Hepatic stellate cell (primary cell): ENCODE measurements at regions not wholly inside any gene's neighbourhood (a gene's known extent, or its start where the extent isn't known, plus 50 kb on each side); places are given as distances from the start of the nearest gene placed in this dataset.

ENCODE experiments used
- DNase-seq: peaks from one replicate; pipeline ENCODE4 v3.0.0; 2011; ENCODE audit warnings: low spot score

DNA sequence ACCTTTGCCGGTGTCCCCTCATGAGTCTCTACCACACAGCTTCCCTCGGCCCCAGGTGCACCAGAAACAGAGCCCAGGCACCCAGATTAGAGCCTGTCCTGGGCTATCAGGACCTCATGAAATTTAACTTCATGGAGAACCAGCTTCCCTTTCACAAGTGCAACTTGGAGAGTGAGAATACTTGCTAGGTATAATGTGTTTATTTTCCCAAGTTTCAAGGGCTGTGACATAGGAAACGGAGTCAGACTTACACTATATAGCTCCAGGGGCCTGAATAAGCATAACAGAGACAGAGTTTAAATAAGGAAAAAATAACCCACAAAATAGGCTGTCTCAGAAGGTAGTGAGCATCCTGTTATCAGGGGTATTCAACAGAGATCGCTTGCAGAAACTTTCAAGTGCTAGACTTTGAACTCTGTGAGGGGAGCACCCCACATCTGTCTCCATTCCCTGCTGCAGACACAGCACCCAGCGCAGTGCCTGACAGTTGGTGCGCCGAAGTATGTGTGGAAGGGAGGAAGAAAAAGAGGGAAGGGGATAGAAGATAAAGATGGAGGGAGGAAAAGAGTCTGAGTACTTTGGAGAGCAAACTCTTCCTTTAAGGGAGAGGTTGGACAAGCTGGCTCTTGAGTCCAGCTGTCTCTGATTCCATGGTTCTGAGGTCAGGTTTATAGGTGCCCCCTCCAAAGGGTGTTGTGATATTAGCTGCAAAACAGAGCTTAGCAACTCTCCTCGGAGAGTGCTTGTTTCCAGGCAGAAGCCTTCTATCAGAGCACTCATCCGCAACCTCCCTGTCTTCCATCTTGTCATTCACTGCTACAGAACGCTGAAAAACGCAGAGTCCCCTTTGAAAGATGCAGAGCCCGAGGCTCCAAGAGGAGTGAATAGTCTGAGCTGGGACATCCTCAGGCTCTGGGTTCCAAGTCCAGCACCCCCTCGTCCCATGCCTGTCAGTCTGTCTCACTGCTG is 84.8 kb downstream of the CPN2 start:
- no peak for DNase-seq

DNA sequence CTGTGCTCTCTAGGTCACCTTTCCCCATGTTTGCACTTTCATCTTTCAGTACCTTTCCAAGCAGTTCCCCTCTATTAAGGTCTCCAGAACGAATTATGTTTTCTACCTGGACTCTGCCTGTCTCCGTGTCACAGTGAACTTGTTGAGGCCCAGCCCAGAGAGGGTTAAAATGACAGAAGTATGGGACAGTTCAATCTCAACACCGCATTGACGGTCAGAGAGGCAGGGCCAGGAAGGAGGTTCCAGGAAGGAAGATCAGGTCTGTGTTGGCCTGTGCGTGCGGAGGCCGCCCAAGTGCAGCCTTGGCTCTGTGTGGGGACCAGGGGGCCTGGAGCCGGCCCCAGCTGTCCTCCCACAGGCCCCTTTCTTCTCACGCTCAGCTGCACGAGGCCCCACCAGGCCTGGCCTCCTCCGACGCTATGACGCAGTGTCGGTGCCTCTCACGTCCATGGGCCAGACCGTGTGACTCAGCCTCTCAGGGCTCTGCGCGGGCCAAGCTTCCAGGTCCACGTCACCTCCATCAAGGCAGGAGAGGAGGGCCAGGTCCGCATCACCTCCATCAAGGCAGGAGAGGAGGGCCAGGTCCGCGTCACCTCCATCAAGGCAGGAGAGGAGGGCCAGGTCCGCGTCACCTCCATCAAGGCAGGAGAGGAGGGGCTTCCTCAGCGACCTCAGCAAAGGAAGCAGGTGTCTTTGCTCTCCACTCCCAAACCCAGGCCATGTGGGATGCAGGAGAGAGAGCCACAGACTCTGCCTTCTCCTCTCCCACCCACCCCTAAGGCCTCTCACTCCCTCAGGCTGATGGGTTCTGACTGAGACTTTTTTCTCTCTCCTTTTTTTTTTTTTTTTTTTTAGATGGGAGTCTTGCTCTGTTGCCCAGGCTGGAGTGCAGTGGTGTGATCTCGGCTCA is 83.1 kb downstream of the CPN2 start:
- DNase-seq, result no peak

DNA sequence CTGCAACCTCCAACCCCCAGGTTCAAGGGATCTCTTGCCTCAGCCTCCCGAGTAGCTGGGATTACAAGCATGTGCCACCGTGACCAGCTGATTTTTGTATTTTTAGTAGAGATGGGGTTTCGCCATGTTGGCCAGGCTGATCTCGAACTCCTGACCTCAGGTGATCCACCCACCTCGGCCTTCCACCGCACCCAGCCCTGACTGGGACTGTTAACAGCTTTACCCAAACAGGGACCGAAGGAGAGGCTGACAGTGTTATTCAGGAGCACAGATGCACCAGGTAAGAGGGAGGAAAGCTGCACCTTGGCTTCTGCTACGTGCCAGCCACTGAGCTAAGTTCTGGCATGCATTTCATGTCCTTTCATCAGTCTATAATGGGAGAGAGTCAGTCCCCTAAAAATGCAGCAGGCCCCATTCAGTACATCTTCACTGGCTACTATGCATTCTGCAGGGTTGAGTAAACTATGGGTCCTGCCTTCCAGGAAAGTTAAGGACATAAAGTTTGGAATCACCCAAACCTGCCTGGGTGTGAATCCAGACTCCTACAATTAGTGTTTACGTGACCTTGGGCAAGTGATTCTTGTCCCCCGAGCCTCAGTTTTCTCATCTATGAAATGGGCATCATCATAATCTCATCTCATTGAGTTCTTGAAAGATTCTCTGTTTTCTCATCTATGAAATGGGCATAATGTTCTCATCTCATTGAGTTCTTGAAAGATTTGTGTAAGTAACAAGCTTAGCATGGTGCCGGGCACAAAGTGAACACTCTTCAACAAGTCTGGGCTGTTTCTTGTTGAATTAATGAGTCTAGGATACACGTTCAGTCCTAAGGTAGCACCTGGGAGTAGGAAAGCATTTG is 82.2 kb downstream of the CPN2 start:
- no peak for DNase-seq

DNA sequence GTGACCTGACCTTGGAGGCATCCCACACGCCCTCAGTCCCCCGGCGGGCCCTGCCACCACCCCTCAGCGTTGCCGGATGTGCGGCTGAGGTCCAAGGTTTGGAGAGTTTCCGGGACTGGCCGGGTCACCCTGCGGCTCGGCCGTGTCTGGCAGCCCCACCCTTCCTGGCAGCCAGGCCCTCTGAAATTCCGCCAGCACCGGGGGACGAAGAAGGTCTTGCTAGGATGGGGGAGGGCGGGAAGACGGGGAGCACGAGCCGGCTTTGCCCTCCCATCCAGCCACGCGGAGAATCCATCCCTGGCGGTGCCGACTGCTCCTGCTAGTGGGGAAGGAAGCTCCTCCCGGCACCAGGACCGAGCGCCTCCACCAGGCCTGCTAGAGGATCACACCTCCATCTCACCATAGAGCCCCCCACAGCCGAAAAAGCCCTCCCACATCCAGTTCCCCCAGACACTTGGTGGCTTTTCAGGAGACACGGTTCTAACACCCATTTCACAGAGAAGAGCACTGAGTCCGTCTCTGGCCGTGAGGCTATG is 81.5 kb downstream of the CPN2 start:
- peak; percentile 81 for DNase-seq

DNA sequence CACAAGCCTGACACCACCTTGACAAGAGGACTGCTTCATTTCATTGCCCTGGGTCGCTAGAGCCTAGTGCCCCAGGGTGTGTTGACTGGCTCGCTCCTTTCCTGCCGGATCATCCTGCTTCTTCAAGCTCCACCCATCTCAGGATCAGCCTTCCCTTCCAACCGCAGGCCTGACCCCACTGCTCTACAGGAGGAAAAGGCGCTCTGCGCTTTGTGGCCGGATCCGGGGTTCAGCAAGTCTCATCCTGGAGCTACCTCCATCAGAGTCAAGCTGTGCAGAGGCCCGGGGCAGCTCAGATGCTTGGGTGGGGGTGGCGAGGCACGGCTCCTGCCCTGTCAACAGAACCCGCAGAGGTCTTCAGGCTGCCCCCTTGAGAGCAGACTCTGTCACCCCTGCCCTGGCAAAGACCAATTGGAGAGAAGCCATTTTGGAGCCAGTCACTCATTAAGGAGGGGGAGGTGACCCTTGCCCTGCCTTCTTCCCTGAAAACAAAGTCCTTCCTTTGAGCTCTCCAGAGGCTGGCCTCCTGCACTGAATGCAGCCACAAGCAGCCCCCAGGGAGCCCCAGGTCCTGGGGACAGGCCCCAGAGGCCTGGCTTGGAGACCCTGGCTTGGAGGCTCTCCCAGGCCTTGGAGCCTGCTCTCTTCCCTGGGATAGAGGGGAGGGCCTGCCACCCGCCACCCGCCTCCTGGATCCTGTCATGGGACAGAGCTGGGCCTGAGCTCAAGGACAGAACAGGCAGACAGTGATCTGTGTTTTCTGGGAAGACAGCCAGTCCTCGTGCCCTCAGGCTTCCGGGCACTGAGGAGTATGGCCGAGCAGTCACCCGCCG is 80.3 kb downstream of the CPN2 start:
- DNase-seq, result peak; percentile 73

DNA sequence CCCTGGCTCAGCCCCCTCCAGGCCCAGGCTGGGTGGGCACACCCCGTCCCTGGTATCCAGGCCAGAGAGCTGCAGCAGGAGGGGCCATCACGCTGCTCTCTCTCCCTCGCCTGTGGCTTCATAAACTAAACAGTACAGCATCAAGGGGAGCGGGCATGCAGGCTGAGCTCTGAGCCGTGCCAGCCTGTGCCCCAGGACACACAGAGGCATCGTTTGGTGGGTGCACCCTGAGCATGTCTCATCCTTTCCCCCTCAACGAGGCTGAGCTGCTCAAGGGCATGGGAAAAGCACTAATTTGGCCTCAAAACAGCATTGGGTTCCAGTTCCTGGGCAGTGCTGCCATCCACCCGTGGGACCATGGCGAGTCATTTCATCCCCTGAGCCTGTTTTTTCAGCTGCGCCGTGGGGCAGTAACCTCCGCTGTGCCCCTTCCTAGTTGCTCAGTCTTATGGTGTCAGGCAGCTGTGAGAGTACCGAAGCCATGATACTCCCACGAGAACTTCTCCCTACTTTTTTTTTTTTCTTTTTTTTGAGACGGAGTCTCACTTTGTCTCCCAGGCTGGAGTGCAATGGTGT is 79.6 kb downstream of the CPN2 start:
- peak; percentile 46 for DNase-seq

DNA sequence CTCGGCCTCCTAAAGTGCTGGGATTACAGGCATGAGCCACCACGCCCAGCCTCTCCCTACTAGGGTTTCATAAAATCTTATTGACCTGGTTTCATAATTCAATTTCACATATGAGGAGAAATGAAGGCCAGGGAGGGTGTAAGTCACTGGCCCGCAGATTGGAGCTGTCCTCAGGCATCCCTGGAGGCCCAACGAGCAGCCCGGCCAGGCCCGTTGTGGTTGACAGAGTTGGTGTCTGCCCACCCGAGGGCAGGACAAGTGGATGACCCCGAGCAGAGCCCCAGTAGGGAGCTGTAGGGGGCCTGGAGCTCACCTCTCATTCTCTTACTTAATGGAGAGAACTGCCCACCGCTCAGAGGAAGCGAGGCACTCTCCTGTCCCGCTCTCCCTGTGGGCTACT is 78.9 kb downstream of the CPN2 start:
- no peak for DNase-seq

DNA sequence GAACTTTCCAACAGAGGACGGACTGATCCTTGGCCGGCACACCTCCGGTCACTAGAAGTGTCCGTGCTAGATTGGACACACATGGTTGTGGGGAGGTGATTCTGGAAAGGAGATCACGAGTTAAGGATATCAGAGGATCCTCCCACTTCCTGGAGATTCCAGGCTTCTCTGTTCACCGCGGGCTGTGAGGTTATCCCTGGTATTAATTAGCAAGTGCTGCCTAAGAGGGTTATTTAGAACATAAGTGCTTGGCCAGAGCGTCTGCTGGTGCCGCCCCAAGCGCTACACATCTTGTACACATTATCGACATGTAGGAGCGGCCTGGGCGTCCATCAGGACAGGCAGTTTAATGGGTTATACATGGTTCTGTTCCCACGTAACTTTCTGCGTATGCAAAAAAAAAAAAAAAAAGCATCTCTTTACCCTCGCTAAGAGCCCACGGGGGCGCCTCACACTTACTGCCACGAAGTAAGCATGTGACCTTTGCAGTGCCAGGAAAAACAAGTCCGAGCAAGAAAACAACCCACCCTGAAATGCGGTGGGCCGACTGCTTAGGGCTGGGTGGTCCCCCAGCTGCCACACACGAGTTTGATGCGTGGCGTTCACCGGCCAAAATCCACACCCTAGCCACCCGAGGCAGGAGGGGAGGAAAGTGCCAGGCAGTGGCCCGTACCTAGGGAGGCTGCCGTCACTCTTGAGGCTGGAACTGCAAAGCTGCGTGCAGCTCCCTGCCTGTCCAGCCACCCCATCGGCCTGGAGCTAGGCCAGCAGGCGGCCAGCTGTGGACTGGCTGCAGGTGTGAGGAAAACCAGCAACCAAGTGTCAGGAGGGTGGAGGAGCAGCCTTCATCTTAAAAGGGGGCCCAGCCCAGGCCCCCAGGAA is 78.0 kb downstream of the CPN2 start:
- no peak for DNase-seq

DNA sequence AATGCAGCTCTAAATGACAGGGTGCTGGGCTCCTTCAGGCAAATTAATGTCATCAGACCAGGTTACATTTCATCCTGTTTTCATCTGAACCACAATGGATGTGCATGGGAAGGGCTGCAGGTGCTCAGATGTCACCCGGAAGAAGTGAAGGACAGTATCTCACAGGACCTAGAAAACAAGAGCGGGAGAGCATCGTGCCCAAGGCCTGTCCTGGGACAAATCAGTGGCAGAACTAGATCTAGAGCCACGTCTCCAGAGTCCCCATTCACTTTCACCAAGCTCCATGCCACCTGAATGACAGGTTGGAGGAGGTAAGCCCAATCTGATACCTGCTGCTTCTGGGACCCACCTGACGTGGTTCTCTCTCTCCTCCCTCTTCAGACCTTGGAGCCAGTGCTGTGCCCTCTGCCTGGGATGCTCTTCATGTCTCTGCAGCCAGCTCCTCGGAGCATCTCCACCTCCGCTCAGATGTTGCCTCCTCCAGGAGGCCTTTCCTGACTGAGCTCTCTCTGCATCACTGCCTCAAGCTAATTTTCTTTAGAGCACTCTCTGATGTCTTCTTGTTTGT is 77.3 kb downstream of the CPN2 start:
- no peak for DNase-seq

DNA sequence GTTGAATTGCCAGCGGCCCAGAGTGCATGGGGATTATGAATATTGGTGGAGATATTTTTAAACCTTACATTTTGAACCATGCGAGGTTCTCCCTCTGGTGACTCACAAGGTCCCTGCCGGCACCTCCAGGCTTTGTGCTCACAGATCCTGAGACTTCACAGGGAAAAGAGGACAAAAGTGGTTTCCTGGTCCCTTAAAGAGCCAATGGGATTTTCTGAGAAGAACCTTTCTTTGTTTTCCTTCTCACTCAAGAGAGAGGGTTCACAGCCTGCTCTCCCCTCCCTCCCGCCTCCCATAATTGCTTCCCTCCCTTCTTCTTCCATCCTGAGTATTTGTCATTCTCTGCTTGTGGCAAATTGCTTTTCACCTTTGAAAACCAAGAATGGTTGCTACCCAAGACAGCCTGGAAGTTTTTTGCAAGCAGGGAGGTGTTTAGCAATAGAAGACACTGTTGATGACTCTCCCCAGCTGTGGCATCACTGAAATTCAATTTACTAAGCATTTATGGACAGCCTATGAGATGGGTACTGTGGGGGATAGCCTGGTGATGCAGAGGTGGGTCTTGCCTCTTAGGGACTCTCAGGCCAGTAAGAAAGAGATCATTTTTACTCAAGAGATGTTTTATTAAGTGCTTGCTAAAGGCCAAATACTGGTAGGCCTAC is 76.6 kb downstream of the CPN2 start:
- DNase-seq, result peak; percentile 48

DNA sequence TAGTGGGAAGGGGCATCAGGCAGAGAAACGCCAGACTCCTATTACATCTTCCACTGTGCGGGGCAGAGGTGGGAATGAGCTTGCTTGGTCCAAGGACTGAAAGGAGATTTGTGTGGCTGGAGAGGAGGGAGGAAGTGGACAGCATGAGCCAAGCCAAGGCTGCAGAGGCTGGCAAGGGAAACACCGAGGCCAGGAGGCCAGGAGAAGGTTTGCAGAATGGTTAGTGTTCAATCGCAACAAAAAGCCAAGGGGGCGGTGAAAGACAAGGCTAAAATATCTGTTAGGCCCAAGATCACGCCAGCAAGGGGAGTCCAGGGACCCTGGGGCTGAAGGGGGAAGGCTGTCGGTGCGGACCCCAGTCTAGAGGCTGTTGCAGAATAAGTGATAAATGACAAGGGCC is 75.8 kb downstream of the CPN2 start:
- DNase-seq, result no peak

DNA sequence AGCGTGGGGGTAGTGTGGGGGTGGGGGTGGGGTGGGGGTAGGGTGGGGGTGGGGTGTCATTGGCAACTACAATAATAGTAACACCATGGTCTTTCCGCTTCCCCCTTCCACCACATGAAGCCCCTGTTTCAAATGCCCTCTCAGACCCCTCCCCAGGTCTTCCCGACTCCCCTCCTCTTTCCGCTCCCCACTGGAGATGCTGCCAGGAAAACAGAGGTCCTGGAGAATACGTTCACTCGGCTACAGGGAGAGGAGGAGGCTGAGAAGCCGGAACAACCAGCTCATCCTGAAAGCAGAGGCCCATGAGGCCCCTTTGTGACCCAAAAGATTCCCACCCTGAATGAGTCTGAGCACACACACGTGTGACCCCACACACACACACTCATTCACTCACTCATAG is 75.4 kb downstream of the CPN2 start:
- DNase-seq, result no peak

DNA sequence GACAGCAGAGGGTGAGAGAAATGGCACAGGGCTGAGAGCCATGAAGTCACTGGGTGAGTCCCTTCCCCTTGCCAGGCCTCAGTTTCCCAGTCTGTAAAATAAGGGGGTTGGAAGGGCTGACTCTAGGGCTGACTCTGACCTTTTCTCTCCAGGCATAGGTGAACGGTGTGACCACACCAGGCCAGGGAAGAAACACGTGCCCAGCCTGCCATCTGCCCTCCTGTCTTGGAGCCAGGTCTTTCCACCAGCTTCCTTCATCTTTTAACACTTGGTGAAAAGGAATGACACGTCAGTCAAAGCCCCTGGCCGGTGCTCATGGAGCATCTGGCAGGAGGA is 74.4 kb downstream of the CPN2 start:
- DNase-seq, result no peak

DNA sequence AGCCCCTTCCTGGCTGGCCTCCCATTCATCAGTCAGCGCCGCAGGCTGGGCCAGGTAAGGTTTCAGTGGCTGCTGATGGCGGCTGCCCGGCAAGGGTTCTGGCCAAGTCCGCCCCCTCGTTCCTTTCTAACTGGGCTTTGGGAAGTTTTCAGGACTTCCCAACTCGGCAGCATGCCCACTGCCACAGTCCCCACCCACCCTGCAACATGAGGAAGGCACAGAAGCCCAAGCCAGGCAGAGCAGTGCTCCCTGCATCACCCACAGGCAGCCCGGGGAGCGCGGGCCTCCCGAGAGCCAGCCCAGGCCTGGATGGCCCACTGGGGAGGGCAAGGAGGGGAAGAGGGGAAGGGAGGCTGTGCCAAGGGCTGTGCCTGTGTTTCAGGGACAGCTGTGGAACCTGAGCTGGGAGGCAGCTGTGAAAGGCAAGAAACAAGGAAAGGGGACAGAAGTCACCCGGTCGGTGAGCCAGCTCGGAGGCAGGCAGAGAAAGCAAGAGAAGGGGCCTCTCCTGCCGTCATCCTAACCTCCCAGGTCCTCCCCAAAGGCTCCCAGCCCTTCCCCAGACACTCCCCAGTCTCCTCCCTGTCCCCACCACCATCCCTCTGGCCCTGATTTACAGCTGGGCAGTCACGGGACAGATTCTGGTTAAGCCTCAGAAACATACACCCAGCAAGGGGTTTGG is 73.9 kb downstream of the CPN2 start:
- no peak for DNase-seq

DNA sequence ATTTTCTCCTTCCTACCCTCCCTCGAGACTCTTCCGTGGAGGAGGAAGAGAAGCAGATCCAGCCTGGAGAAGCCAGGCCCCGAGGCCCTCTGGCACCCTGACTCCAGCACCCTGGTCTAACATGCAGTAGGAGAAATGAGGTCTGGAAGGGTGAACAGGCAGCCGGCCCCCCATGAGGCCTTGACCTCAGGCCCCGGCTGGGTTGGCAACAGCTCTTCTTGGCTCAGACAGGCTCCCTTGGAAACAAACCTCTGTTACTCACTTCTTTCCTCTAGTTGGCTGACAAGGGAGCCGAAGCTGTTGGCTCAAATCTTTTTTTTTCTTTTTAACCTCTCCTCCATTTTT is 73.4 kb downstream of the CPN2 start:
- DNase-seq, result no peak

DNA sequence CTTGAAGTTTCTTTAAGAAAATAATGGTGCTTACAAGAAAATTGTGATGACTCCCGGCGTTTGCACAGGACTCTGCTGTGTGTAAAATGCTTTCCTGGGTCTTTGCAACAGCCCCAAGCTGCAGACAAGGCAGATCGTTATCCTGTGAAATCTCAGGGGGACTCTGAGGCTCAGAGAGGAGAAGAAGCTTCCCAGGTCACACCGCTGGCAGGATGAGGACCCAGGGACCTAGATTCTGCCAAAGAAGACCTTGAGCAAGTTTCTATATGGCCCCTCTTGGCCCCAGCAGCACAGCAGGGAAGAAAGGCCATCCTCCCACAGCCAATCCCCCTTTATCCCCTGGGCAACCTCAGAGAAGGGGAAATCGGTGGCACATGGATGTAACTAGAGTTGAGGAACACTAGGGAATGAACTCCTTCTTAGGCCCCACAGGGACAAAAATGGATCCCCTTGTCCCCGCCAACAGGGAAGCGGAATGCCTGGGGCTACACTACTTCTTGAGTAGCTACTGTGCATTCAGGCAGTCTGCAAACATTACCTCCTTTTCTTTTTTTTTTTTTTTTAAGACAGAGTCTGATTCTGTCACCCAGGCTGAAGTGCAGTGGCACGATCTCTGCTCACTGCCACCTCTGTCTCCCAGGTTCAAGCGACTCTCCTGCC is 72.8 kb downstream of the CPN2 start:
- DNase-seq, result no peak

DNA sequence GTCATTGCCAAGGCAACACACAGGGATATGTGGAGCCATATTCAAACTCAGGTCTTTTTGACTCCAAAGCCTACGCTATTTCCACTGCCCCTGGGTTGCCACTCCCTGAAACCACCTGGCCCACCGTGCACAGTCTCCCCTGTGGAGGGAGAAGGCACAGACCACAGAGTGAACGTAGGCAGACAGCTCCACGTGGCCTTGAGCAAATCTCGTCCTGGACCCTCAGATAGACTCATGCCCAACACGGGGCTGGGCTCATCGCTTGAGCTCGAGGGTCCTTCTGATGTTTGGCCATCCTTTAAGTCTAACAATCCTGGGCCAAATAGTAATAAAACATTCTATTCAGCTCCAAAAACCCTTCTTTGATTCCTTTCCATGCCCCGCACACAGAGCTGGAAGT is 72.0 kb downstream of the CPN2 start:
- DNase-seq, result no peak
